GM20000 (cell line): ENCODE measurements at regions not wholly inside any gene's neighbourhood (a gene's known extent, or its start where the extent isn't known, plus 50 kb on each side); places are given as distances from the start of the nearest gene placed in this dataset.

Experiments used
- DNase-seq: peaks from one replicate; pipeline ENCODE4 v3.0.0; 2012; ENCODE audit warnings: low spot score
- TF ChIP-seq, protein P1 (sequence below): IDR thresholded peaks from 2 replicates; pipeline ENCODE4 v1.5.1; 2012; ENCODE audit warnings: mild to moderate bottlenecking, control low read depth; ENCODE audit errors: extremely low read depth, missing control alignments

DNA sequence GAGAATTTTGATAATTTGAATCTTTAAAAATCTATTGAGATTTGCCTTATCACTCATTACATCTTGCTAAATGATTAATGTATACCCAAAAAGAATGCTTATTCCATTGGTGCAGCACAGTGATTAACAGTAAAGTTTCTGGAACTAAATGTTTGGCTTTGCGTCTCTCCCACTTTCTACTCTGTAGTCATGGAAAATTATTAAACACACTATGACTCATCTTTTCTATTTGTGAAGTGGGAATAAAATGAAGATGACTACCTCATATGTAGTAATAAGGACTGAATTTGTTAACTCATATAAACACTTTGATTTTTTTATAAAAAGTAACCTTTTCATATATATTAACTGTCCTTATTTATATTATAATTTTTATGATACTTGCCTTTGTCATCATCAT, 118.1 kb downstream of the RERGL start:
- TF ChIP-seq, protein P1, sequence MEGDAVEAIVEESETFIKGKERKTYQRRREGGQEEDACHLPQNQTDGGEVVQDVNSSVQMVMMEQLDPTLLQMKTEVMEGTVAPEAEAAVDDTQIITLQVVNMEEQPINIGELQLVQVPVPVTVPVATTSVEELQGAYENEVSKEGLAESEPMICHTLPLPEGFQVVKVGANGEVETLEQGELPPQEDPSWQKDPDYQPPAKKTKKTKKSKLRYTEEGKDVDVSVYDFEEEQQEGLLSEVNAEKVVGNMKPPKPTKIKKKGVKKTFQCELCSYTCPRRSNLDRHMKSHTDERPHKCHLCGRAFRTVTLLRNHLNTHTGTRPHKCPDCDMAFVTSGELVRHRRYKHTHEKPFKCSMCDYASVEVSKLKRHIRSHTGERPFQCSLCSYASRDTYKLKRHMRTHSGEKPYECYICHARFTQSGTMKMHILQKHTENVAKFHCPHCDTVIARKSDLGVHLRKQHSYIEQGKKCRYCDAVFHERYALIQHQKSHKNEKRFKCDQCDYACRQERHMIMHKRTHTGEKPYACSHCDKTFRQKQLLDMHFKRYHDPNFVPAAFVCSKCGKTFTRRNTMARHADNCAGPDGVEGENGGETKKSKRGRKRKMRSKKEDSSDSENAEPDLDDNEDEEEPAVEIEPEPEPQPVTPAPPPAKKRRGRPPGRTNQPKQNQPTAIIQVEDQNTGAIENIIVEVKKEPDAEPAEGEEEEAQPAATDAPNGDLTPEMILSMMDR, result no peak
- no peak for DNase-seq

DNA sequence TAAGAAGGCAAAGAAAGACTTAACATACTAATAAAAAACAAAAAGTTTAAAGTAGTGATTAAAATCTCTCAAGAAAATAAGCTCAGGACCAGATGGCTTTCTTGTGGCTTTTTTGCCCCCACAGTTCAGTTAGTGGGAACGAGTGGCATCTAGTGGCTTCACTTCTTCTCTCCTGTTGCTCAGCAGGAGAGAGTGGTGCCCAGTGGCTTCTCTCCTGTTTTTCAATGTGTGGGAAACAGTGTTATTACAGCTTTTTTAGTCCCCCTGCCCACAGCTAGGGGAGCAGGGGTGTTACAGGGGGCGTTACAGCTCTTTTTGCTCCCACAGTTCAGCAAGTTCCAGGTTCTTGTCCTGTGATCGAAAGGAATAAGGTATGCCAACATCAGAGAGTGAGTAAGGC, 135.2 kb downstream of the RERGL start:
- no peak for DNase-seq
- TF ChIP-seq, protein P1, result no peak

DNA sequence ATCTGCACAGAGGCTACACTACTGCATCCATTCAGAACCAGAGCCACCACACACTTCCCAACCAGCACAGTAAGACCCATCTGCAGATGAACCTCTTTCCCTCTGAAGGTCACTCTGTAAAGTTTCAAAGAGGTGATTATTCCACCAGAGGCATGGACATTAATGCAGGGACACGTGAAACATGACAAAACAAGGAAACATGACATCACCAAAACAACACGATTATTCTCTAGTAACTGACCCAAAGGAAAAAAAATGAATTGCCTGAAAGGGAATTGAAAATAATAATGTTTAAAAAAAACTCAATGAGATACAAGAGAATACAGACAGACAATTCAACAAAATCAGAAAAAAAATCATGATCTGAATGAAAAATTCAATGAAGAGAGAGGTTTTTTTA, 139.1 kb downstream of the RERGL start:
- TF ChIP-seq, protein P1, result no peak
- DNase-seq, result no peak

DNA sequence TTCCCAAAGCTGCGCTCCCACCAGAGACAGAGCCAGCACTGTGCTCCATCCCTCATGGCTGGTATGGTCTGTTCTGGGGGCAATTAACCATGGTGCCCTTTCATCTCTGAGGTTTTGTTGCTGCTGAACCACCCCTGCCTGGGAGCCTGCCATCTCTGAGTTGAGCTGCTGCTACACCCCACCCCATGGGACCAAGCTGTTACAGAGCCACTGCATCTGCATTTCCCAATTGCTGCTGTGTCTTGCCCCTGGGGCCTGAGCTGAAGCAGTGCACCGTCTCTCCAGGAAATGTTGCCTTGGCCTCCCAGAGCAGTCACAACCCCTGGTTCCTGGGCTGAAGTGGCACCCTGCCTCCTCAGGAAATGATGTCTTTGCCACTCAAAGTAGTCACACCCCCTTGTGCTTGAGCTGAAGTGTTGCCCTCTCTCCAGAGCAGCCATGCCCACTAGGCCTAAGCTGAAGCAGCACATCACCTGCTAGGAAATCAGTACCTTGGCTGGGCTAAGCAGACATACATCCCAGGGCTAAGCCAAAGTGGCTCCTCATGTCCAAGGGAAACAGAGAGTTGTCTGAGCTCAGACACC, 140.3 kb downstream of the RERGL start:
- TF ChIP-seq, protein P1, result no peak
- no peak for DNase-seq

DNA sequence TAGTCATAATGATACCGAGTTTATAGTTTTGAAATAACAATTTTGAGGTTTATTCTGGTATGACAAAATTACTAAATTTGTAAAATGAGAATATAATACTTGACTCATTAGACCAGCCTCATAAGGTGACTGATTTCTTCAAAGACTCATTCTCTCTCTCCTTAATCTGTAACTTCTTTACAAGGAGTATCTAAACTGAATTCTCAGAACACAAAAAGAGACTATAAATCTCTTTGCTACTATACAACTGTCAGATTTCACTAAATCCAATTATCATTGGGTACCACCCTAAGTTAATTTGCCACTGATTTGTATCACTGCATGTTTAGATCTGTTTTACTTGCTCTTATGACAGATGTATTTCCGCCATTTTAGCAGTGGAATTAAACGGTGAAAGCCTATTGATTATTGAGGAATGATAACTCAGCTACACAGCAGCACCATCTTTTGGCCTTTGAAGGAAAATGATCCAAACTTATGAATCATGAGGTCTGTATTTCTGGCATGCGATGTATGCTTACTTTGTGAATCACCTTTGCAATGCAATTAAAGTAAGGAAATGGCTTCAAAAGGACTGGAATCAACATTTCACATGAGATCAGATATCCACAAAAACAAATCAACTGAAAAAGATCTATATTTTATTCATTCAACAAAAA, 161.2 kb downstream of the RERGL start:
- TF ChIP-seq, protein P1, result no peak
- no peak for DNase-seq

DNA sequence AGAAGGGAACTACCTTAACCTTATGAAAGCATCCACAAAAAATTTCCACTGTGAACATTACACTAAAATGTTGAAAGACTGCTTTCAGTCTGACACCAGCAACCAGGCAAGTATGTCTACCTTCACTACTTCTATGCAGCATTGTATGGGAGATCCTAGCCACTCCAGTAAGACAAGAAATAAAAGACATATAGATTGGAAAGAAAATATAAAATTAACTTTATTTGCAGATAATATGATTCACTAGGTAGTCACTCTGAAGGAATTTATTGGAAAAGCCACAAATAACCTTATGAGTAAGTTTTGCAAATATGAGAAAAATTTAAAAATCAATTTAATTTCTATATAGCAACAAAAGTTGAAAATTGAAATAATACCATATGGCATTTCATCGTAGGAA, 172.0 kb downstream of the RERGL start:
- DNase-seq, result no peak
- TF ChIP-seq, protein P1, result no peak

DNA sequence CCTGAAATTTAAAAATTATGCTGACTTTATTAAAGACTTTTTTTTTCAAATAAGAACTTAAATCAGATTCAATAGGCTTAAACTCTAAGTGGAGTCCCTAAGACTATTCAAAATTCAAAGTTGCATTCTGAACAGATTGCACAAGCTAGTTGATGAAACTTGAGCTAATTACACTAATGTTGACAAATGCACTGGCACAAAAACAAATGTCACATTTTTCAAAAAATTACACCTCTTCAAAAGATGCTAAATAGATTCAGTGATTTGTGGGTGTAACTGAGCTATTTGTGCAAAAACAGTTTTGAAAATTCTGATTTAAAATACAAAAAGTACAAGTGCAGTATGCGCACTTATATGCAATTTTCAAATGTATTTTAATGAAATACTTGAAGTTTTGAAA, 205.4 kb downstream of the RERGL start:
- TF ChIP-seq, protein P1, result no peak
- no peak for DNase-seq
